HG03558 (cell line): ENCODE measurements at regions not wholly inside any gene's neighbourhood (a gene's known extent, or its start where the extent isn't known, plus 50 kb on each side); places are given as distances from the start of the nearest gene placed in this dataset.

Experiments
- ATAC-seq: cut with Tn5 transposase; IDR thresholded peaks from one replicate; pipeline ENCODE4 v1.9.1; 2021; ENCODE audit warnings: moderate number of reproducible peaks; ENCODE audit not compliant: unreplicated experiment; ENCODE audit errors: extremely low read depth

DNA sequence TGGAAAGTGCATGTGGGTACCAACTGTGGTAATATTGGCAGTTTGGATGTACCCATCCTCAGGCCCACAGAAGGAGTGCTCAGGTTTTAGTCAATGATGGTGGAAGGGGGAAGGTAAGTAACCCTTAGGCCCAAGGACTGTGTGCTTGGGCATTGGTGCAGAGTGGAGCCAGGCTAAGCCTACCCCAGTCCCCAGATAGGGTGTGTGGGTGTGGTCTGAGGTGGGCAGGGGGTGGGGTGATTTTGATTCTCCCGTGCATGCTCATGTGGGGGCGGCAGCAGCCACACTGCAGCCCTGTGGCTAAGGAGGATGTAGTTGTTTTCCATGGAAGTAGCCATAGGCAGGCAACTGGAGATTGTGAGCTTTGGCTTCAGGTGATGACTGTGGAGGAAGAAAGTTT lies 2197.3 kb downstream of the PCDH9 start:
- no peak for ATAC-seq

DNA sequence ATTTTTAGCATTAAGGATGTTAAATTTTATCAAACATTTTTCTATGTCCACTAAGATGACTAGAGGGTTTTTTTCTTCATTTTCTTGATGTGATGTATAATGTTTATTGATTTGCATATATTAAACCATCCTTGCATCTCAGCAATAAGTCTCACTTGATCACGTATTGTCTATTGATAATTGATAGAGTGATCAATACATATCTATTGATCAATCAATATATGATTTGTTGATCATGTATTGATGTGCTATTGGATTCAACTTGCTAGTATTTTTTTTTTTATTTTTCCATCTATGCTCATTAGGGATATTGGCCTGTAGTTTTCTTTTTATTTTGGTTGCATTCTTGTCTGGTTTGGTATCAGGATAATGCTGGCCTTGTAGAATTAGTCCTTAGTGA lies 2202.0 kb downstream of the PCDH9 start:
- no peak for ATAC-seq

DNA sequence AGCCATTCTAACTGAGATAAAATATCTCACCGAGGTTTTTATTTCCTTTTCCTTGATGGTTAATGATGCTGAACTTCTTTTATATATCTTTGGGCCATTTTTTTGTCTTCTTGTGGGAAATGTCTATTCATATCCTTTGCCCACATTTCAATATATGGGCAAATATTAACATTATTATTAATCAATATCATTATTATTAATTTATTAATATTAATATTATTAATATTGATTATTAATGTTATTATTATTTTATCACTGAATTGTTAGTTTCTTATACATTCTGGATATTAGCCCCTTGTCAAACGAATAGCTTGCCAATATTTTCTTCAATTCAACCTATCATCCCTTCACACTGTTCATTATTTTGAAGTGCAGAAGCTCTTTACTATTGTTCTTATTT lies 2203.6 kb downstream of the PCDH9 start:
- ATAC-seq: no peak

DNA sequence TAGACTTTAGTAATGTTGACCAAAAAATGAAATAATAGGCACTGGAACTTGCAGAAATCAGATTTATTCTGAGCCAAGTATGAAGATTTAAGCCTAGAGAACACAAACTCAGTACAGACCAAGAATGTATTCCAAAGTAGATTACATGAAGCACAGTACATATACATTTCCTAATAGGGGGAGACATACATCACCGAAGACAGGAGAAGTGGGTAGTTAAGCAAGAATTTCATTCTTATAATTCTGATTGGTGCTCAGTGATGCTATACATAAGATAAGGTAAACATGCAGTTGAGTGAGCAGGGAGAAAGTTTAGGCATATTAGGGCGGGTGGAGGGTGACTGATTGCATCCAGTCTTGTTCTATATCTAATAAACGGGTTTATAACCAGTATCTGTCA lies 2218.8 kb downstream of the PCDH9 start:
- no peak for ATAC-seq

DNA sequence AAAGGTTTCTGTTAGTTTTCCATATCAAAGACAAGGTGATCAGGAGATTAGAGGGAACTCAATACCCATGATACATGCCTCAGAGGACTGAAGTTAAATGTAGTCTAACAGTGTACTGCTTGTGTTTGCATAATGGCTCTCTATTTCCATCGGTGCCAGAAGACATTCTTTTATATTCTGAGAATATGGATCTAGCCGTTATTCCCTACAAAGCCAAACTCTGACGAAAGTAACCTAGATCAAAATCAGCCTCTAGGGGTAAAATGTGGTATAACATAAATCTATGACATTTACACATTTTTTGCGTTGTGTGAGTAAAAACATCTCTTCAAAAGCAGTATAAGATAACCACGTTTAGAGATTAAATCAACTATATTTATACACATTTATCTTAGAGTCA lies 2232.7 kb downstream of the PCDH9 start:
- ATAC-seq: no peak

DNA sequence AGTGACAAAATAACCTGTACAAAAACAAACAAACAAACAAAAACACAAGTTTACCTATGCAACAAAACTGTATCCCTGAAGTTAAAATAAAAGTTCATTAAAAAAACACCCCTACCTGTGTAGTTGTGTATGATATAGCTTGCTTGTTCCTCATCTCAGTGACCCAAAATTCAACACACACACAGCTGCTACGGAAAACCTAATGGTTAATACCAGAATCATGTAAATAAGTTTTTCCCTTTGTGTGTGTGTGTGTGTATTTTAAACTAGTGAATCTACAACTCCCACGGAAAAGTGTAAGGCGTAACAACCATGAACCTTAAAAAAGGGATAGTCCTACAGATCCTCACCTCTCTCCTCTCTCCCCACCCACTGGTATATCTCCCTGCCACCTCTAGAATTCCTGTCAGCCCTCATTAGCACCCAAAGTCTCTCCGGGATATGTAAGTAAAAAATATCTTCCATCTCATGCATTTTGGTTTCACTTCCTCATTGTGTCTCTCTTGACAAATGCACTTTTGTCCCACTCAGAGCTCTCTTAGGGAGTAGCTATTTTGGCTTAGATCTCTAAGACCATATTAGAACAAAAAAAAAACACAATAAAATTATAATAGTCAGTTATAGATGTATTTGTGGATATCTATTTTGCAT lies 2236.5 kb downstream of the PCDH9 start:
- no peak for ATAC-seq

DNA sequence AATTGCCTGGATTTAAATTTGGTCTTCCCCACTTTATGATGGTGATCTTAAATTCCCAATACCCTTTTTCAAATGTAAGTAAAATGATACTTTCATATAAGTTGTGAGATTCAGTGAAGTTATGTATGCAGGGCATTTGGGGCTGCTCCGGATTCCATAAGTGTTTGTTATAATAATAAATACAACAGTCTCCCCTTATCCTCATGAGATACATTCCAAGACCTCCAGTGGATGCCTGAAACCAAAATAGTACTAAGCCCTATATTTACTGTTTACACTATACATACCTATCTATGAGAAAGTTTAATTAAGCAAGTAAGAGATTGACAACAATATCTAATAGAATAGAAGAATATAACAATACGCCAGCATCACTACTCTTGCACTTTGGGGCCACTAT lies 2237.8 kb downstream of the PCDH9 start:
- no peak for ATAC-seq

DNA sequence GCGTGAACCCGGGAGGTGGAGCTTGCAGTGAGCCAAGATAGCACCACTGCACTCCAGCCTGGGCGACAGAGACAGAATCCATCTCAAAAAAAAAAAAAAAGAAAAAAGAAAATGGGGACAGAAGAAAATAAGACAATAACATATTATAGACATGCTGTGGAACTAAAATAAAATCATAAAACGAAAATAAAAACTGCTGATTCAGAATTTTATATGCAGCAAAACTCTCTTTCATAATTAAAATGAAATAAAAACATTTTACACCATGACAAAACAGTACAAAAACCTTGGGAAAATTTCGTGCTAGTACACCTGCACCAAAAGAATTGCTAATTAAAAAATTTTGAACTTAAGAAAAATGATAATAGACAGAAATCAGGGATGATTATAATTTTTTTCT lies 2245.1 kb downstream of the PCDH9 start:
- no peak for ATAC-seq

DNA sequence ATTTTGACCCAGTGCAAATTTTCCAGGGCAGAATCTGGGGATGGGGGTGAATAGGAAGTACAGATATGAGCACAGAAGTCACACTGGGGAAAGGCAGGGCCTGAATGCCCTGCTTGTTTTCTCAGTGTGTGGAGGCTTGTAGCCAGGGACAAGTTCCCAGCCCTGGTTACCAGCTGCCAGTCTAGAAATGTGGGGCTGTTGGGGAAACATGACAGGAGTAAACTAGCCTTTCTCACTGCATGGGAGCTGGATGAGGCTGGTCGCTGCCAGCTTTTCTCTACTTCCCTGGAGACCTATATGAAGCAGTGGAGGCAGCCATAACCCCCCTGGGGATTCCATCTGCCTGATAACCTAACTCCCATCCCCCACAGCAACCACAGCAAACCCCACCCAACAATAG lies 2267.7 kb downstream of the PCDH9 start:
- ATAC-seq: no peak

DNA sequence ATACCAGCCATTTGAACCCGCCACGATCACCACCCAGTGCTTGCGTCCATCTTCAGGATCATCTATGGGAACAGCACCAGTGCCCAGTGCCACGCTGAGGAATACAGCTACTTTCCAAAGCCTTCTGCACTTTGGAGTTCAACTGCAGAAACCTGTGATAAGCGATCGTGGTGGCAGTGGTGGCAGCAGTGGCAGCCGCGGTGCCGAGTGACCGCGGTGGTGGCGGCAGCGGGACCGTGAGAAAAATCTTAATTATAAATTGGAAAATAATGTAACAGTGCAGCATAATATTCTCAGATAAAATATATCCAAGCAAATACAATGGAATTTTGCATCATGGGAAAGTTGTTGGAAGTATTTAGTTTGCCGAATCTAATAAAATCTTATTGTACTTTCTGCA lies 2270.9 kb downstream of the PCDH9 start:
- ATAC-seq: no peak

DNA sequence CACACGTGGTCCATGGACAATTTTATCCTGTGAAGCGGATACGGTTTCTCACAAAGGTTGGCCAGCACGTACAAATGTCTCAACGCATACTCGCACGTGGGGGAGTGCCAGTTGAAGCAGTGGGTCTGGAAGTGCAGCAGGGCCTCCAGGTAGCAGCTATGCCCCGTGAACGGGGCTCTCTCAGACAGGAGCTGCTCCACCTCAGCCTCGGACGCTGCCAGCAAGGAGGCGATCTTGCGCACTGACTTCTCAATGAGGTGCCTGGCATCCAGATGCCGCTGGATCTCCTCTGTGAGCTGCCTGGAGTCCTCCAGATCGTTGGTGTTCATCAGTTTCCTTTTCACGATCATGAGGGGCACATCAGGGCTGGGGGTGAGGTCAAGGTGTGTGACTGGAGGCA lies 2272.0 kb downstream of the PCDH9 start:
- no peak for ATAC-seq

DNA sequence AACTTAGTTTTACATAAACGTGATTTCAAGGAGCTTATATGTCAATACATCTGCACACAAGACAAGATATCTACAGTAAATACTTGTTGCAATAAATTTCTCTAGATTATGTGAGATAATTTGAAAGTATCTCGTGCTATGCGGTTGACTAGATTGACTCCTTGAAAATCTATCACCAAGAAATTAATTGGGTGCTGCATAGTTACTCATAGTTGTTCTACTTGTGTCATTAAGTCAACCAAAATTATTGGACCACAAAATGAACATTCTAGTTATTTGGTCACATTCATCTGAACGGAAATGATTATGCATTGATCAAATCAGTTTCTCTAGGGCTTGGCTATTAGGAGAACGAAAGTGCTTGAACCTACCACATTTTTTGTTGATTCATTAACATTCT lies 2291.5 kb downstream of the PCDH9 start:
- ATAC-seq: no peak

DNA sequence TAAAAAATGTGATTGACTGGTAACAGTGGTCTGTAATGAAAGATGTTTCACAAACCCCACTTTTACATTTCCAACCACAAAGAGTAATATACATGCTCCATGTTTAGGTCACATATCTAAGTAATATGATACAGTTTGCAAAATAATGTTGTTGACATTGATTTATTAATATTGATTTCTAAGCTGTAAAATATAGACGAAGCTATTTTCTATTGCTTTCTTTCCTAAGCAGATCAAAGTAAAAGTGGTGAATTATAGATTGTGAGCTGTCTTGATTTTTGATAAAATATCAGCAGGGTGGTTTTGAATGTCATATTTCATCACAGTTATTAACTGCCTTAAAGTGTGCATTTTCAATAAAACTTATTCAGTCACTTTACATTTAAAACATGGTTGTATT lies 2292.8 kb downstream of the PCDH9 start:
- ATAC-seq: no peak

DNA sequence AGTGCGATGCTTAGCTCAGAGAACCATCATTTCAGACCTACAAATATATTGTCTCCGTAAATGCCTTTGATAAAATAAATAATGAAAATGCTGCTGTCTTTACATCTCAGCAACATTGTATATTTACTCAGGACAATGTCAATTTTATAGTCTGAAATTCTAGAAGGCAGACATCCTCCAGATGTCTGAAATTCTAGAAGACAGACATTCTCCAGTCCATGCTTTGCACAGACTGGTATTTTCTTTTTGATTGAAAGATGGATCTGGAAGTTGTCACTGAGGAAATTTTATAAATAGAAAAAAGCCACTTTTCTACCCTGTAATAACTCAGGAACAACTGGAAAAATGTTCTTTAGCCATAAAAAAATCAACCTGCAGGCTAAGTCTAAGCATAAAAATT lies 2293.3 kb downstream of the PCDH9 start:
- no peak for ATAC-seq

DNA sequence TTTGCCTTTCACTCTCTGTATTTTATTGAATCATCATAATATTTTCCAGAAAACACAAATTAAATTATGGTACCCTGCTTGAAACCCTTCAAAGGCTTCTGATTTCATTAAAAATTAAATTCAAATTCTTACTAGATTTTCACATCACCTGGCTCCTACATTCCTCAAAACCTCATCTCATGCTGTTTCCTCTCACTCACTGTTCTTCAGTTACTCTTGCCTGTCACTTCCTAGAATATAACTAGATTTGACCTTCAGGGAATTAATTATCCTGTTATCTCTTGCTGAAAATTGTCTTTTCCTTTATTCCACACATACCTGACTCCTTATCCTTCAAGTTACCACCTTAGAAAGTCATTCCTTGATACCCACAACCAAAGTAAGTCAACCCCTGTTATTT lies 2294.7 kb downstream of the PCDH9 start:
- no peak for ATAC-seq

DNA sequence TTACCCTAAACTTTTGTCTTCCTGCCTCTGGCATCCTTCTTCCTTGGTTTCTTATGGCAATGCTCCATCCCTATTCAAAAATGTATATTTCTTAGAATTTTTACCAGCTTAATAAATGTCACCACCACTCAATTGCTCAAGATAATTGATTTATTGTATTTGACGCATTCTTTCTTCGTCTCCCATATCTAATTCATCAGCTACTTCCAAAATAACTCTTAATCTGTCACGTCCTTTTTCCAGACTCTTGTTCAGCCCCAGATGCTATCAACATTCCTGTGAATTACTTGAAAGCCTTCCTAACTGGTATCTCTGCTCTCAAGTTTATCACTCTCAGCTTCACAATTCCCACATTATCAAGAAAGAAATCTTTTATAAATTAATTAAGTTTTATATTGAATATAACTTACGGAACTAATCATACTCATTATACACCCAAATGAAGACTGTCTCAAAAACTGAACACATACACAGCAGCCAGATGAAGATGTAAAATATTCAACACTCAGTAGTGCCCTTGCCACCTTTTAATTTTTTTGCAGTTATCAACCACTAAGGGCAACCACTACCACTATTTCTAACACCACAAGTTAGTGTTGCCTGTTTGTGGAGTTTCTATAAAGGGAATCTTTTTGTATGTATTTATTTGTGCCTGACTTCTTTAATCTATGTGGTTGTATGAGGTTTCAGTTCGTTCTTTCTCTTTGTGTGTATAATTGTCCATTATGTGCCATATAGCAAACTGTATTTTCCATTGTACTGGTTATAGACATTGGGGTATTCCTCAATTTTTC lies 2295.4 kb downstream of the PCDH9 start:
- no peak for ATAC-seq

DNA sequence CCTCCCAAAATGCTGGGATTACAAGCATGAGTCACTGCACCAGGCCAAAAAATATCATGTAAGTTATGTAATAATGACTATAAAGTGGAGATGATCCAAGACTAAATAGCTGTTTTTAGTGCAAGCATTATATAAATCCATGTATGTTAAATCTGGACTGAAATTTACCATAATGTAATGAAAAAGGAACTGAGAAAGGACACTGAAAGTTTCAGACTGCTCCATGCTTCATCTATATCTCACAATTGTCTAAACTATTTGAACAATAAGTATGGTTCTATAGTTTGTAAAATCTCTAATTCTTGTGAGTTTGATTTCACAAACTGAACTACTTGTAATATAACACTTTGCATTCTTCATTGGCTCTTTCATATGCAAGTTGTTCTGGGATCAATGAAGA lies 2299.5 kb downstream of the PCDH9 start:
- no peak for ATAC-seq

DNA sequence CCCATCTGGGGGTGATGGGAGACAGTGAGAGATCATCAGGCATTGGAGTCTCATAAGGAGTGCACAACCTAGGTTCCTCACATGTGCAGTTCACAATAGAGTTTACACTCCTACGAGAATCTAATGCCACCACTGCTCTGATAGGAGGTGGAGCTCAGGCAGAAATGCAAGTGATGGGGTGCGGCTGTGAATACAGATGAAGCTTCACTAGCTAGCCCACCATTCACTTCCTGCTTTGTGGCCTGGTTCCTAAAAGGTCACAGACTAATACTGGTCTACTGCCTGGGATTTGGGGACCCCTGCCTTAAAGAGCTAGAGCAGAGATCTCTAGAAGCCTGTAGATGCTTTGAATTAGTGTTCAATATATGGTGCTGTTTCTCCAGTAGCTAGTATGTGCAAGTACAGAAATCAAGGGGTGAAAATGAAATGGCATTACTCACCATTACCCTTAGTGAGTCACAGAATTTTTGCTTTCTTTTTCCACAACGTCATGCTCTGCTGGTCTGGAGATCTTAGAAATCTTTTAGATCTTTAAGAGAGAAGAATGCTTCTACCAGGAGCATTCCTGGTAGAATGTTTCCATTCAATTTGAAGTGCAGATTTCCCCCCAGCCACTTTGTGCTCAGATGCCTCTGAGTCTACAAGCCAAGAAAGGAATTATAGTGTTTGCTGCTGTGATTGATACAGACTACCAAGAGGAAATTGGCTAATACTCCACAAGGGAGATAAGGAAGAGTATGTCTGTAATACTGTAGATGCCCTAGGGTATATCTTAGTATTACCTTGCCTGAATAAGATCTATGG lies 2301.2 kb downstream of the PCDH9 start:
- peak; percentile 69 for ATAC-seq

DNA sequence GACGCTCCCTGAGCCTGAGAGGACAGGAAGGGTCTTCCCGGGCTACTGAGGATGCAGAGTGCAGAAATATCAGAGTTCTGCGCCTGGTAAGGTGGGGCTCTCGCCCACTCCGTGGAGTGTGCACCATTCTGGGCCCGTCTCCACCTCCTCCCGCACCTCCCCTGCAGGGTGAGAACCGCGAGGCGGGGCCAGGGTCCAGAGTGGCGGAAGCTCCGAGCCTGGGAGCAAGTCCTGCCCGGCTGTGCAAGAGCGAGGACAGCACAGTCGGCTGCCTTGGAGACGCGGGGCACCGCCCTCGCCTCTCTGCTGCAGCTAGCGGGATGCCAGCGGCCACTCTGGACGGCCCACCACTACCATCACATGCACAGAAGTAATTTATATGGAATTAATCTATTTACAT lies 2304.4 kb downstream of the PCDH9 start:
- ATAC-seq: no peak

DNA sequence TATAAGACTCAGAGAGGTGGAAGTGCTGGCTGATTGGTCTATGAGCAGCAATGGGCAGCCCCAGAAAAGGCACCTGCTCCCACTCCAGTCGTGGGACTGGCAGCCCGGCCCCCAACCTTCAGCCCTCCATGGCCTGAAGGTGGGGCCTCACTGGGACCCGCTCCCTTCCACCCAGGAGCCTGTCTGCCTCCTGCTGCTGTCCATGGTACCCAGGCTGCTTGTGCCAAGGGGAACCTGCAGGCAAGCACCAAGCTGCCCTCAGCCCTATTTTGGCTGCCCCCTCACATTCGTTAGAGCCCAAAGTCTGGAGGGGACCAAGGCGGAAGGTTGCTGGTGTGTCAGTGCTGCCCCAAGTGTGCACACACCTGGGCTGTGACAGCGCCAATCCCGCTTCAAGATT lies 2304.9 kb downstream of the PCDH9 start:
- no peak for ATAC-seq

DNA sequence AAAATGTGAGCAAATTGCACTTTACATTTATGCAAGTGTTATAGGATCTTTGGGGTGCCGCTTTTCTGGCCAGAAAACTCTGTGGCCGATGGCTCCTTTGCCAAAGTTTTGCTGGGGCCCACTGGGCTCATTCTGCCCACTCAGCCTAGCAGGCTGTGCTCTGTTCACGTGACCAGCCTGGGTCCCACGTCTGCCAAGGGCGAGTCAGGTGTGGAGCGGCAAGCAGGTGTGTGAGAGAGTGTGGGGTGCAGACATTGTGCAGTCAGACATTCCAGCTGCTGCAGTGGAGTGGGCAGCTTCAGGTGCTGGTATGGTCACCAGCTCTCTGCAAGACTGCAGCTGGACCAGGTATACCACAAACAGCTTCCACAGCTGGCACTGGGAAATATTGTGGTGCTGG lies 2305.7 kb downstream of the PCDH9 start:
- no peak for ATAC-seq
